Astrocyte of the cerebellum (primary cell): ENCODE measurements at regions not wholly inside any gene's neighbourhood (a gene's known extent, or its start where the extent isn't known, plus 50 kb on each side); places are given as distances from the start of the nearest gene placed in this dataset.

ENCODE experiments used
- DNase-seq: peaks from one replicate; pipeline ENCODE4 v3.0.0-alpha.2; 2011; ENCODE audit warnings: low read depth
- H3K4me3 ChIP-seq: 2 replicates; pipeline ENCODE4 v1.5.1; 2011; ENCODE audit warnings: mild to moderate bottlenecking, low read depth, low read length, moderate library complexity
- in situ Hi-C: cut with HindIII; loops from 2 replicates; pipeline ENCODE4 v1.10.0; 2017; ENCODE audit warnings: low sequenced_read_pairs
- TF ChIP-seq, protein P1 (sequence below): IDR thresholded peaks from 2 replicates; pipeline ENCODE4 v1.5.1; 2012; ENCODE audit warnings: low read length, low read depth, moderate library complexity, mild to moderate bottlenecking; ENCODE audit errors: missing control alignments

GRCh38 chr12:61854902-61855301, 405.3 kb upstream of the USP15 start:
- H3K4me3 ChIP-seq: no peak overlapping the region
- in situ Hi-C loops: no loop called here

GRCh38 chr12:61857968-61858367, 402.2 kb upstream of the USP15 start:
- TF ChIP-seq, protein P1, sequence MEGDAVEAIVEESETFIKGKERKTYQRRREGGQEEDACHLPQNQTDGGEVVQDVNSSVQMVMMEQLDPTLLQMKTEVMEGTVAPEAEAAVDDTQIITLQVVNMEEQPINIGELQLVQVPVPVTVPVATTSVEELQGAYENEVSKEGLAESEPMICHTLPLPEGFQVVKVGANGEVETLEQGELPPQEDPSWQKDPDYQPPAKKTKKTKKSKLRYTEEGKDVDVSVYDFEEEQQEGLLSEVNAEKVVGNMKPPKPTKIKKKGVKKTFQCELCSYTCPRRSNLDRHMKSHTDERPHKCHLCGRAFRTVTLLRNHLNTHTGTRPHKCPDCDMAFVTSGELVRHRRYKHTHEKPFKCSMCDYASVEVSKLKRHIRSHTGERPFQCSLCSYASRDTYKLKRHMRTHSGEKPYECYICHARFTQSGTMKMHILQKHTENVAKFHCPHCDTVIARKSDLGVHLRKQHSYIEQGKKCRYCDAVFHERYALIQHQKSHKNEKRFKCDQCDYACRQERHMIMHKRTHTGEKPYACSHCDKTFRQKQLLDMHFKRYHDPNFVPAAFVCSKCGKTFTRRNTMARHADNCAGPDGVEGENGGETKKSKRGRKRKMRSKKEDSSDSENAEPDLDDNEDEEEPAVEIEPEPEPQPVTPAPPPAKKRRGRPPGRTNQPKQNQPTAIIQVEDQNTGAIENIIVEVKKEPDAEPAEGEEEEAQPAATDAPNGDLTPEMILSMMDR: no peak
- DNase-seq: no peak
- in situ Hi-C loops: no loop called here
- no peak overlapping the region for H3K4me3 ChIP-seq

More at GRCh38 chr12:61854902-61855301, 405.3 kb upstream of the USP15 start:
- DNase-seq: no peak
- TF ChIP-seq, protein P1: no peak

DNA sequence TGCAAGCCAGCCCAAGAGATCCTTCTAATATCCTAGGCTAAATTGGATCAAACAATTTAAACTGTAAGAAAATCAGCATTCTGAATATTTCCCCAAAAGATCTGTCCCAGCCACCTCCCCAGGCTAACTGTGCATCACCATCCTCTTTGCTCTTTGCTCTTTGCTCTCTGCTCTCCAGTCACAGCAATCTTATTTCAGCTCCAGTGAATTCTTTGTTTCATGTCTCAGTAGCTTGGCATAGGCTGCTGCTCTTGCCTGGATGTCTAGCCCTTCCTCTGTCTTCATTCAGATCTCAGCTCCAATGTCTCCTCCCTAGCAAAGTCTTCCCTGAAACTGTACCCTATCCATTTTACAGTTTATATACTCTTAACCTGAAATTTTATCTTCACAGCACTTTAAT, 399.8 kb upstream of the USP15 start:
- in situ Hi-C loops: no loop called here
- H3K4me3 ChIP-seq: no peak overlapping the region
- no peak for DNase-seq
- TF ChIP-seq, protein P1: no peak

DNA sequence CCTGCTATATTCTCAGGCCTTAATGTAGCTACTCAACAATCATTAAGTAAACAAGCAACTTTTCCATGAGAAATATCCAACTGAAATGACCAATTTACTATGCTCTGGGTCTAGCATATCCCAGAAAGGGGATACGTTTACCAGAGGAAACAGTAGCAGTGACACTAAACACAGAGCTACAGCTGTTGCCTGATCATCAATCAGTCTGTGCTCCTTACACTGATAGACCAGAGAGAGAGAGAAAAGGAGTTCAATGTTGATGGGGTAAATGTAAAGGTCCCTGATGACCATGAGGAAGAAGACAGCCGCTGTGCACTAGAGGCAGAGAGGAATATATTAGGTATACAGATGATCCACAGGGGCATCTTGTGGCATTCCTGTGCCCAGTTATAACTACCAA, 397.2 kb upstream of the USP15 start:
- in situ Hi-C loops: no loop called here
- H3K4me3 ChIP-seq: no peak overlapping the region
- TF ChIP-seq, protein P1: no peak
- DNase-seq: no peak

GRCh38 chr12:61863811-61864210, 396.4 kb upstream of the USP15 start:
- no peak overlapping the region for H3K4me3 ChIP-seq
- no peak for DNase-seq
- TF ChIP-seq, protein P1: no peak
- in situ Hi-C loops: no loop called here

DNA sequence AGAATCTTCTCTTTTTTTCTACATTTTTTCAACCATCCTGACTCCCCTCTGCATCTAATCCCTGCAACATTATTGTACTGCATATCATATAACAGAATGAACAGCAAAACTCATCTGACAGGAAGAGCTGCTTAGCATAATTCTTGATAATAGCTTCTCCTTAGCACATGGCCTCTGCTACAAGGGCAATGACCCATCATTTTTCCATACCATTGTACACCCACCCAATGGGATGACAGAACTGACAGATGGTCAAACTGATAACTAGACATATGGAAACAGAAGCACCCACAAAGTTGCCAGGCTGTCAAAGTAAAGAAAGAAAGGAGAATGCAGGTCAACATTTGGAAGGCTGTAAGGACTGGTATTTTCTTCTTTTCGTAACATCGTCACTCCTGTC, 390.4 kb upstream of the USP15 start:
- no peak for DNase-seq
- no peak overlapping the region for H3K4me3 ChIP-seq
- TF ChIP-seq, protein P1: no peak
- in situ Hi-C loops: no loop called here

GRCh38 chr12:61870658-61871484, 389.3 kb upstream of the USP15 start:
- TF ChIP-seq, protein P1: no peak

More at GRCh38 chr12:61870658-61871484, 389.3 kb upstream of the USP15 start:
- H3K4me3 ChIP-seq: no peak overlapping the region
- DNase-seq: no peak
- in situ Hi-C loops: no loop called here
